ENCODE measurements at regions not wholly inside any gene's neighbourhood (a gene's known extent, or its start where the extent isn't known, plus 50 kb on each side); places are given as distances from the start of the nearest gene placed in this dataset.

- peaks cover 6% of the 10 kb centered on the region for H3K9me3 ChIP-seq
- H3K4me3 ChIP-seq (ENCODE audit: low read depth, low read length): no peak overlapping the region
- no peak for TF ChIP-seq CTCF (IDR thresholded peaks at IDR 0.05; ENCODE audit: insufficient read depth in 1 of 2, low read depth in 1 of 2, low read length in 1 of 2, severe bottlenecking in 1 of 2, unreplicated experiment in 1 of 2)
- no peak overlapping the region for H3K27ac Mint-ChIP-seq (ENCODE audit: unreplicated experiment)
- H3K36me3 ChIP-seq (ENCODE audit: control insufficient read depth, insufficient read depth, low read length): no peaks in the 10 kb centered on the region
- H3K36me3 Mint-ChIP-seq (ENCODE audit: insufficient read depth, unreplicated experiment): no peaks in the 10 kb centered on the region
- H3K4me3 Mint-ChIP-seq (ENCODE audit: unreplicated experiment): no peak overlapping the region
- H3K9me3 Mint-ChIP-seq (ENCODE audit: unreplicated experiment): peaks cover 12% of the 10 kb centered on the region
- ChIA-PET CTCF (no interaction called here), POLR2A (no interaction called here)
- H3K27me3 ChIP-seq (replicated peaks; ENCODE audit: control insufficient read depth, insufficient read depth, low read length): no peaks in the 10 kb centered on the region
- BruUV-seq (replicated peaks): no TSS peak
- intact Hi-C loops (cut with micrococcal nuclease; ENCODE audit: unreplicated experiment): no loop called here
- H3K4me1 ChIP-seq: no peaks in the 10 kb centered on the region
- peaks cover 10% of the 10 kb centered on the region for H3K27me3 Mint-ChIP-seq (ENCODE audit: insufficient read depth, unreplicated experiment)
- no peak for DNase-seq
- H3K4me1 Mint-ChIP-seq (ENCODE audit: low read depth, unreplicated experiment): no peaks in the 10 kb centered on the region
These were observed 202.1 kb upstream of the AKR1E2 start for GRCh38 chr10:4623757-4624420.

- Mint-ChIP-seq H3K9me3 (ENCODE audit: unreplicated experiment) (peaks cover 12% of the 10 kb centered on the region), H3K27me3 (ENCODE audit: insufficient read depth, unreplicated experiment) (peaks cover 10% of the 10 kb centered on the region), H3K4me3 (ENCODE audit: unreplicated experiment) (no peak overlapping the region), H3K4me1 (ENCODE audit: low read depth, unreplicated experiment) (no peaks in the 10 kb centered on the region), H3K36me3 (ENCODE audit: insufficient read depth, unreplicated experiment) (no peaks in the 10 kb centered on the region), H3K27ac (ENCODE audit: unreplicated experiment) (no peak overlapping the region)
- CTCF ChIA-PET: no interaction called here
- H3K36me3 ChIP-seq (ENCODE audit: control insufficient read depth, insufficient read depth, low read length): no peaks in the 10 kb centered on the region
- no peaks in the 10 kb centered on the region for H3K4me1 ChIP-seq
- intact Hi-C loops (cut with micrococcal nuclease; ENCODE audit: unreplicated experiment): no loop called here
- peaks cover 6% of the 10 kb centered on the region for H3K9me3 ChIP-seq
- TF ChIP-seq CTCF (IDR thresholded peaks at IDR 0.05; ENCODE audit: insufficient read depth in 1 of 2, low read depth in 1 of 2, low read length in 1 of 2, severe bottlenecking in 1 of 2, unreplicated experiment in 1 of 2): no peak
- POLR2A ChIA-PET: no interaction called here
- BruUV-seq (replicated peaks): no TSS peak
- H3K4me3 ChIP-seq (ENCODE audit: low read depth, low read length): no peak overlapping the region
- H3K27me3 ChIP-seq (replicated peaks; ENCODE audit: control insufficient read depth, insufficient read depth, low read length): no peaks in the 10 kb centered on the region
- no peak for DNase-seq
These were observed 202.8 kb upstream of the AKR1E2 start for GRCh38 chr10:4623200-4623599.

- no TSS peak for BruUV-seq (replicated peaks)
- Mint-ChIP-seq H3K27ac (ENCODE audit: unreplicated experiment) (no peak overlapping the region), H3K27me3 (ENCODE audit: insufficient read depth, unreplicated experiment) (peaks cover 12% of the 10 kb centered on the region), H3K9me3 (ENCODE audit: unreplicated experiment) (peaks cover 9% of the 10 kb centered on the region), H3K4me1 (ENCODE audit: low read depth, unreplicated experiment) (no peaks in the 10 kb centered on the region), H3K36me3 (ENCODE audit: insufficient read depth, unreplicated experiment) (no peaks in the 10 kb centered on the region), H3K4me3 (ENCODE audit: unreplicated experiment) (no peak overlapping the region)
- Histone ChIP-seq H3K4me1 (no peaks in the 10 kb centered on the region), H3K36me3 (ENCODE audit: control insufficient read depth, insufficient read depth, low read length) (no peaks in the 10 kb centered on the region), H3K4me3 (ENCODE audit: low read depth, low read length) (no peak overlapping the region), H3K9me3 (peaks cover under 1% of the 10 kb centered on the region), H3K27me3 (replicated peaks; ENCODE audit: control insufficient read depth, insufficient read depth, low read length) (no peaks in the 10 kb centered on the region)
- TF ChIP-seq CTCF (IDR thresholded peaks at IDR 0.05; ENCODE audit: insufficient read depth in 1 of 2, low read depth in 1 of 2, low read length in 1 of 2, severe bottlenecking in 1 of 2, unreplicated experiment in 1 of 2): no peak
- no peak for DNase-seq
- CTCF ChIA-PET: no interaction called here
- POLR2A ChIA-PET: no interaction called here
- intact Hi-C loops (cut with micrococcal nuclease; ENCODE audit: unreplicated experiment): no loop called here
These were observed 203.6 kb upstream of the AKR1E2 start for GRCh38 chr10:4622384-4622783.
